HG03520 (cell line): ENCODE measurements at regions not wholly inside any gene's neighbourhood (a gene's known extent, or its start where the extent isn't known, plus 50 kb on each side); places are given as distances from the start of the nearest gene placed in this dataset.

ENCODE experiments used
- ATAC-seq: cut with Tn5 transposase; IDR thresholded peaks from one replicate; pipeline ENCODE4 v1.9.1; 2021; ENCODE audit warnings: mild to moderate bottlenecking, moderate library complexity; ENCODE audit not compliant: unreplicated experiment

DNA sequence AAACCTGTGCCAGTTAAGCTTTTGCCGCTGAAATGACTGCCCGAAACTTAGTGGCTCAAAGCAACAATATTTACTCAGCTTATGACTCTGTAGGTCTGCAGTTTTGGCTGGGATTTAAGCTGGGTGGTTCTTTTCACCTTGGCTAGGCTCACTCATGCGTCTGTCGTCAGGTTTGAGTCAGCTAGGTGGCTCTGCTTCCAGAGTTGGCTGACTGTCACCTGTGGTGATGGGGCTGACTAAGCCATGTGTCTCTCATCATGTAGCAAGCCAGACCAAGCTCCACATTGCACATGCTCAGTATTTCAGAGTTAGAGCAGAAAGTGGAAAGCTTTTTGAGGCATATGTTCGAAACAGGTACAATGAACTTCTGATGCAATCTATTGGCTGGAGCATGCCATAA is 354.8 kb downstream of the MEIS1 start:
- ATAC-seq, result no peak

- no peak for ATAC-seq
Measured at GRCh38 chr2:66790651-66791181, 355.8 kb downstream of the MEIS1 start.

DNA sequence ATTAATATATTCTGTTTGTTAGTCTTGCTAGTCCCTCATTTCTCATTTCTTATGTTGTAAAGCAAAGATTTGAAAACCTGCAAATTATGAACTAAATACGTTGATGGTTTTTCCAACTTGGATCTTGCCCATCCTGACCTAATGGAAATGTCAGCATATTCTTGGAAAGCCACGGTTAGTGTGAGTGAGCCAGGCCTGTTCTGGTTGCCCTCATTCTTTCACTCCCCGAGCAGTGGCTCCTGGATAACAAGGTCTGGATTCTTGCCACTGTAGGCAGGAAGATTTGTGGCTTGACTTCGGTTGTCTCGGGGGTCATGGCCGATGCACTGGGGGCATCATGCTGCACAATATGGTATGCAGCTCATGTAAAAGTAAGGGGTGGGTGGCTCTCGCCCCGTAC is 359.1 kb downstream of the MEIS1 start:
- ATAC-seq, result no peak

DNA sequence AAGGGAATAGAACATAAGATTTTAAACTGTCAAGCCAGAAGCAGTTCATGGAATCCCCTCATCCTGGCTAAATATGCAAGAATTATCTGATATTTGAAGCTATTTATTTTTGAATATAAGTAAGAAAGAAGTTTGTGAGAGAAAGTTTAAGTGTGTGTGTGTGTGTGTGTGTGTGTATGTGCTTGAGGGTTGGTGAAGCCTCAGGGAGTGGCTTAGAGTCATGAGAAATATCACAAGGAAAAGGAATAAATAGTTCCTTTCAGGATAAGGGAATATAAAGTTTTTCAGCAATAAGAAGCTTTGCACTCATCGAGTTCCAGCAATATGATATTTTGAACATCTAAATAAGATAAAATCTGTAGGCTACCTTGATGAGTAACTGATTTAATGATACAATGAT is 359.6 kb downstream of the MEIS1 start:
- ATAC-seq, result no peak

DNA sequence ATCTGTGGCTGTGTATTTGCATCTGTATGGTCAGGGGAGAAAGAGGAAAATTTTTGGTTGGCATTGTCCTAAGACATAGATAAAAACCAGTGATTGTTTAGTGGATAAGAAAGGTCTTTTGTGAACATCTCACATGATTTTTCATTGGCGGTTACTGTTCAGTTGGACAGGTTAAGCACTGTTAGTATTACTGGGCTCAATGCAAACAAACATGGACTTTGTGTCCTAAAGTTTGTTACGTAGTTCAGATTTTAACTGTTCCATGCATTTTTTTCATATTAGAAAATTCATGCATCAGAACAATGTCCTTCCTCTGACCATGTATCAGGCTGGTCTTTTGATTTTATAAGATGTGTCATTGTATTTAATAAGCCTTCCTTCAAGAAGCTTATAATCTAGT is 368.0 kb downstream of the MEIS1 start:
- ATAC-seq, result no peak

- no peak for ATAC-seq
Measured at GRCh38 chr2:66803726-66804125, 368.8 kb downstream of the MEIS1 start.

DNA sequence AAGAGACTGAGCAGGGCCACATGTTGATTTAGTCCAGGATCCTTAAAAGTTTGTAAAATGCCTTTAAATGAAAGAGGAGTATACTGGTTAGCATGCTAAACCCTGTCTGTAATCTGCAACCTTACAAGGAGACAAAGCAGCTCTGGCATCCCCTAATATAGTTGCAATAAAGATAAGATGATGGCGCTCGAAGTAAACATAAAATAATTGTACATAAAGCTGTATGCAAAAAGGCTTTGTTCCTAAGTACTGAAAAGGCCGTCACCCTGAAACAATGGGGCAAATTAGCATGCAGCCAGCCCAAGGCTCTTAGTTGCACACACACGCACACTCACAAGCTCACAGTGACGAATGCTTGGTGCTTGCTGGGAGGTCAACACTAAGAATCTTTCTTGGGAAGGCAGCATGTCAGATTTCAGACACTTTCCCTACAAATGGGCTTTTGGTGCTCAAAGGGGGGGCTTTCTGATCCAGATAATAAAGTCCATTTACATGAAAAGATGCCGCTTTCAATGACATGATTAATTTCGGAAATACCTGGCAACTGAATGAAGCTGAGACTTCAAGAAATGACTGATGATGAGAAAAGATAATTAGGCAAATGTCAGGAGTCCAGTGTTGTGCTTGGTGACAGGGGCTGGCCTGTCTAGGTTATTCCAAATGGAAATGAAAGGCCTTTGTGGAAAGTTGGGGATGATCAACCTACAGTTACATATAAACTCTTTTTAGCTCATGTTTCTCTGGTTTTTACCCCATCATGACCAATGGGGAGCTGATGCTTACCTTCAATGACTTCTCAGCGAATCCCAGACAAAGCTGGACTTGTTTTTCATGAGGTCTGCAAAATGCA is 370.3 kb downstream of the MEIS1 start:
- no peak for ATAC-seq

DNA sequence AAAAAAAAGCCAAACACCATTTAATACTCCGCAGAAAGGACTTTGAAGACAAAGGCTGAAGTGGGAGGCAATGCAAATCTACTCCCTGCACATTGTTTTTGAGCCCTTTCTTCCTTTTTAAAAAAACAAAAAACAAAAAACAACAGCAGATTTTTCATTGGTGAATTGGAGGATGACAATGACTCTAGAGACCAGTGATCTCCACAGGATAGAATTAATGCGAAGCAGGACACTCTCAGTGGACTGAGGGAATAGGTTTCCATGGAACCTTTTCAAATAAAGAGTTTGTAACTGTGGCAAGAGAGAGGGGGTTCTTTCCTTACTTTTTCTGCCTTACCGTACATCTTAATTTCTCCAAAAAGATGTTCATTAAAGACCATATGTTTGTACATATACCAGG is 371.0 kb downstream of the MEIS1 start:
- no peak for ATAC-seq

- no peak for ATAC-seq
Measured at GRCh38 chr2:66813525-66813924, 378.6 kb downstream of the MEIS1 start.

DNA sequence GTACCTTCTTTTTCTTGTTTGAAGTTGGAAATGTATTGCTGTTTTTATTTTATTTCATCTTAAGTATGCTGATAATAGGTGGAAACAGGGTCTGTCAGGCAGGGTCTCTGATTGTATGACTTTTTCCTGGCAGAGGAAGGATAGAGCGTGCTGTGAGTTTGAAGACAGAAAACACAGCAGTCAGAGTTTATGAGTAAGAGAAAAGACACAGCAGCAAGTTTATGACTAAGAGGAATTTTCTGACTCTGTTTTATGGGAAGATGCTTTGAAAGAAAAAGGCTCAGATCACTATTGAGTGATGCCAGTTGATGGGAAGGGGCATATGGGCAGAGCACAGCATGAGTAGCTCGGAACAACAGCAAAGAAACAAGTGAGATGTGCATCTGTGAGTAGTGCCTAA is 379.1 kb downstream of the MEIS1 start:
- no peak for ATAC-seq

DNA sequence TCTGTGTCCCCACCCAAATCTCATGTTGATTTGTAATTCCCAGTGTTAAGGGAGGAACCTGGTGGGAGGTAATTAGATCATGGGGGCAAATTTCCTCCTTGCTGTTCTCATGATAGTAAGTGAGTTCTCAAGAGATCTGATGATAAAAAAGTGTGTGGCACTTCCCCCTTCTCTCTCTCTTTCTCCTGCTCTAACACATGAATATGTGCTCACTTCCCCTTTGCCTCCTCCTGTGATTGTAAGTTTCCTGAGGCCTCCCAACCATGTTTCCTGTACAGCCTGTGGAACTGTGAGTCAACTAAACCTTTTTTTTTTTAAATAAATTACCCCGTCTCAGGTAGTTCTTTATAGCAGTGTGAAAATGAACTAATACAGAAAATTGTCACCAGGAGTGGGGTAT is 380.0 kb downstream of the MEIS1 start:
- ATAC-seq, result no peak

DNA sequence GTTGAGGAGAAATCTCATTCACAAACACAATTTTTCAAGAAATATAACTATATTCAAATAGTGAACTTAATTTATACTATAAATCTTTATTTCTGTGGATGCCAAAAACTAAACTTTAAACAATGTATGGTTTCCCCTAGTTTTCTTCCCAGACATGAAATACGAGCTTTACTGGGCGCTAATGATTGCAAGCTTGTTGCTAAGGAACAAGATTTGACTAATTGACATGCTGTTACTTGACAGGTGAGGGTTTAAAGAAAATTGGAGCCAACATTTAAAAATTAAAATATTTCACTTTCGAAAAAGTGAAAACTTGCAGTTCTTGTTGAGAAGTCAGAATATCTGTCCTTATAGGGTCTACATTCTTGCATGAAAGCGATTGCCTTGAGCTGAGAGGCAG is 381.0 kb downstream of the MEIS1 start:
- ATAC-seq, result no peak

- ATAC-seq, result no peak
Measured at GRCh38 chr2:66821168-66821567, 386.2 kb downstream of the MEIS1 start.

- no peak for ATAC-seq
Measured at GRCh38 chr2:66822186-66822585, 387.3 kb downstream of the MEIS1 start.

GRCh38 chr2:66824926-66825325 is 390.0 kb downstream of the MEIS1 start:
- ATAC-seq, result no peak

DNA sequence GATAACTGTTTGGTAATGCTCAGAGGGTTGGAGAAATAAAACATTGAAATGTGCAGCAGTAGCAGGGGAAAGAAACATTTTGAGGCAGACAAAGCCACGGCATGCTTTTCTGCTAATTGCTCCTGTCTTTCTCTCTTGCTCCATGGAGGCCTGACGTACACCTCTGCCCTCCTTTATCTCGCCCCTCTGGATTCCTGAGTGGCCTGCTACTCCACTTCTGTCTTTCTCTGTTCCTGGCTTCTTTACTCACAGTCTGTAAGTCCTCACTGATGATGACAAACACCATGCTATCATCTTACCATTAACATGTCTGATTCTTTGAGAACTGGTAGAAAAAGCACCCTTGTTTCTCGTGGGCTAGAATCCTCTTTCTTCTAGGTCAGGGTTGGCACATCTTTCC is 392.9 kb downstream of the MEIS1 start:
- no peak for ATAC-seq

GRCh38 chr2:66828876-66829275 is 394.0 kb downstream of the MEIS1 start:
- no peak for ATAC-seq

GRCh38 chr2:66830881-66831280 is 396.0 kb downstream of the MEIS1 start:
- no peak for ATAC-seq

DNA sequence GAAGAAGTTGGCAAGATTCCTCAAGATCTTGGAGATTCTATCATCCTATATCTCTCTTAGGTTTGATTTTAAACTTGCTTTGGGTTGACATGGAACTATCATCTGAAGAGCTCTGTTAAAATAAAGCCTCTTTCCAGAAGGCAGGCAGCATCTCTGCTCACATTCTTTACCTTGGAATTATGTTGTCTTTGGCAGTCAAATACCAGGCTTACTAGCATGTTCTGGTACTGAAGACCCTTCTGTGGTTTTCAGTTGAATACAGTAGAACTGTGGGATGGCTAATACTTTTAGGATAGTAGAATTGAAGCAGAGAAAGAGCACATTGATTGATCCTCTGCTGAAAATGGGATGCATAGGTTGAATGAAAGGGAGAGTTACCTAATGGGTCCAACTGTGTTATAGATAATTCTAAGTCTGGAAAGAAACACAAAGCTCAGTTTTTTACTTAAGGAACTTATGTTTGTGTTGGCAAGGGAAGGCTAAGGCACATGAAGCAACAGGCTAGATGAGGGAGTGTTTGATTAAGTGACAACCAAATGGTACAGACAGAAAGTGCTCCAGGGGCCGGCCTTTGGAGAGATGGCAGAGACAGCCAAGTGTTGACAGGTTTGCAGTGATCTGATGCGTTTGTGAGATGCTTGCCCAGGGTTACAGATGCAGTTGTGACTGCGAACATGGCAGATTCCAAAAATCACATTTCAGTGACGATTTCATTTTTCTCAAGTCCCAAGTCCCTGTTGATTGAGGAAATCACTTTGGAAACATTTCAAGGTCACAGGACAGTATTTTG is 397.9 kb downstream of the MEIS1 start:
- no peak for ATAC-seq

- ATAC-seq, result no peak
Measured at GRCh38 chr2:66834859-66835258, 399.9 kb downstream of the MEIS1 start.

GRCh38 chr2:66836851-66837250 is 401.9 kb downstream of the MEIS1 start:
- no peak for ATAC-seq
